ENCODE measurements at regions not wholly inside any gene's neighbourhood (a gene's known extent, or its start where the extent isn't known, plus 50 kb on each side); places are given as distances from the start of the nearest gene placed in this dataset.
"Not testable (repeated sequence)": the region's sequence is repeated elsewhere in the genome, so short reads cannot be mapped to it uniquely, and the experiment has no call there.

DNA sequence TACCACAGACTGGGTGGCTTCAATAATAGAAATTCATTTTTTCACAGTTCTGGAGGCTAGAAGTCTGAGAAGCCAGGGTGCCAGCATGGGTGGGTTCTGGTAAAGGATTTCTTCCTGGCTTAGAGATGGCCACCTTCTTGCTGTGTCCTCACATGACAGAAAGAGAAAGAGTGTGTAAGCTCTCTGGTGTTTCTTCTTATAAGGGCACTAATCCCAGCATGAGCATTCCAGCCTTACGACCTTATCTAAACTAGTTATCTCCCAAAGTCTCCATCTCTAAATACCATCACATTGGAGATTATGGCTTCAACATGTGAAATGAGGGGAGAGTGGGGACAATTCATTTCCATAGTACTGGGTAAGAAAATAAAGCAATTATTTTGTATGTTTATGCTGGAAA, 226.5 kb upstream of the TUSC1 start:
- no peak for DNase-seq (ENCODE audit: low spot score)

DNA sequence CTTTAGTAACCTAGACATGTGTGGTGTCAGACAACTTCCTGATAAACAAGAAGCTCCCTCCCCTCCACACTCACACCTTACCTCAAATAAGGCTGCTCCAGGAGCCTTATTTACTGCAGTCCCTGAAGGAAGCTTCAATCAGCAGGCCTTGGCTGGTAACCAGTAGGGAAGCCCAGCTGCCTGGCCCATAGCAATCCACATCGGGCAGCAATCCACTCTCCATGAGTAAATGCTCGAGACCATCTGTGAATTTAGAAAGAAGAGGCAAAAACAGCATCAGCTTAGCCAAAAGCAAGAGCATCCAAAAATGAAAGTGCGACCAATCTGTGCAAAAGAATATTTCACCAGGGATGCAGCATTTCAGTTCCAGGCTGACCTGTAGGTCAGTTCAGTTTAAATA, 213.3 kb upstream of the TUSC1 start:
- no peak for DNase-seq (ENCODE audit: low spot score)

- DNase-seq (ENCODE audit: low spot score): no peak
These were observed 211.4 kb upstream of the TUSC1 start for GRCh38 chr9:25889661-25890060.

DNA sequence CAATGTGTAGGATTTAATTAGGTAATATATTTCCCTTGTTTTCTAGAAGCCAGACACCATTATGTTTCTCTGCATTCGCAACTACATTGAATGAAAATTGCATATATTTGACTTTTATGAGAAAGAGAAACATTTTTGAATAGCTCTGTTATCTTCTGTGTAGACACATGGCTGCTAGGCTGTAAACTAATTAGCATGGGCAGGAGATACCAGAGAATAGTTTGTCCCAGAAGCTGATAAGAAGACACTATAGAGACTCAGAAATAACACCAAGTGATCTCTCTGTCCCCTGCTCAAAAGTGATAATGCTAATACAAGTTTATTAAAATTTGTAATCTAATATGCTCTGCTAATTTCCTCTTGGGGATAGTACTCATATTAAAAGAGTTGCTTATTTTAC, 198.0 kb upstream of the TUSC1 start:
- no peak for DNase-seq (ENCODE audit: low spot score)

DNA sequence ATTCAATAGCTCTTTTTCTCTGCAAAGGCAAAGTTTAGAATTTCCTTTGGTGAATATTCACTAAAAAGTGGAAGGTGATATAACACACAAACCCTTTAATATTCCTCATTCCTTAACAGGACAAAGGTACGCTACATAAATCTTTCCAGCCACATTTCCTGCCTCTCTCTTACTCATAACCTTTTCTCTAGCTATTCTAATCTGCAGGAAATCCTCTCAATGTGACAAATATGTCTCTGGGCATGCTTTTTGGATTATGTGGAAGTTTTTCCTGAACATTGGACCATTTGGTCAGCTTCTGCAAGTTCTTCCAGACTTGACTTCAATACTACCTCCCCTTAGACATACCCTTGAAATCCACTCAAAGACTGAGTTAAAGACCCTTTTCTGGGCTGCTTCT, 186.3 kb upstream of the TUSC1 start:
- no peak for DNase-seq (ENCODE audit: low spot score)

DNA sequence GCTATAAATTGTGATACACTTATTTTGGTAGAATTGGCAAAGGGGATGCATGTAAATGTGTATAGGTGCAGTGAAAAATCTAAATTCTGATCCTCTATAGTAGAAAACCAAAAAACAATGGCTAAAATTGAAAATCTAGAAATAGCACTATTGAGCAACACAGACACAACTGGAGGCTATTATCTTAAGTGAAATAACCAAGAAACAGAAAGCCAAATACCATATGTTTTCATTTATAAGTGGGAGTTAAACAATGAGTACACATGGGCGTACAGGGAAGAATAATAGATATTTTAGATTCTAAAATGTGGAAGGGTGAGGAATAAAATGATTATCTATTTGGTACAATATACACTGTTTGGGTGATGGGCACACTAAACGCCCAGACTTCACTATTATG, 183.2 kb upstream of the TUSC1 start:
- no peak for DNase-seq (ENCODE audit: low spot score)

DNA sequence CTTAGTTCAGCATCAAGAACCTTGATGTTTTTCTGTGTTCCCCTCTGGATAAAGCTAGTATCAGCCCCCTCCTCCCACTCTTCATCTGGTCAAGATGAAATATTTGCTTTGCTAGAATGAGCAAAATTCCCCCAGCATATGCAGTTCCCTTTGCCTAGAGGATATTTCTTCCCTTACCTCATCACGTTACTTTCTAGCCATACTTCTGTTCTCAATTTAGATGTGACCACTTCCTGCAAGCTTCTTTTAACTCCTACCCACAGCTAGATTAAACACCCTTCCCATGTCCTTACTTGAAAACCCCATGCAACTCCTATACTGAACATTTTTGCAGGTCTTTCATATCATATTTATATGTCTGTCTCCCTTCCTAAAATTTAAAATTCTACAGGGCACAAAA, 178.9 kb upstream of the TUSC1 start:
- DNase-seq (ENCODE audit: low spot score): no peak

DNA sequence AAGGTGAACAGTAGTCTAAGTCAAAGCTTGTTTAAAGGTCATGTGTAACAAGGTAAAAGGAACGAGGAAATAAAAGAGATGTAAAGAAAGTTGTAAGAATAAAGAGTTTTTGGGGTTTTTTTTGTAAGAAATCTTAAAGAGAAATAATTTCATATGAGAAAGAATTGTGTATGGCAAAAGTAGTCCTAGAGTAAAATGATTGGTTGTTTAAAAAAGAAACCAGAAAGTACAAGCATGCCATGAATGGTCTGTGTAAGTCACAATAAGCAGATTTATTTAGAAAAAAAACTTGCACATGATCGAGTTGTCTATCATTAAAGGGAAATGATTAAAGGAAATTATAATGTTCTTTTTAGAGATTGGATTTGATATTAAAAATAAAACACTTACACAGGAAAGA, 172.6 kb upstream of the TUSC1 start:
- DNase-seq (ENCODE audit: low spot score): no peak

DNA sequence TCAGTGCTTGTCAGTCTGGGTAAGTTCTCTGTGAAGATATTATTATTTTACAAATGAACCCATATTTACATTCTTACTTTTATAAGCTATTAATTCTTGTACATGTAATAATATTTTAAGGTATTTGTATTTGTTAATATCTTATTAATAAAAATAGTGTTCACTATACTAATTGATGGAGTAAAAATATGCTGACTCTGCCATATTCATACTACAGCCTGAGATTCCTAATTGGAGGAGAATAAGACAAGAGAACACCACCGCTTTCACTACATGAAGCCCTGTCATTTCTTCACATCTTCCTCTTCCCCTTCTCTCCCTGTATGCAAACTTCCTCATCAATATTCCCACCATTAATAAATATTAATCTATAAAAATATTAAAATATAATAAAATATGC, 167.6 kb upstream of the TUSC1 start:
- no peak for DNase-seq (ENCODE audit: low spot score)

DNA sequence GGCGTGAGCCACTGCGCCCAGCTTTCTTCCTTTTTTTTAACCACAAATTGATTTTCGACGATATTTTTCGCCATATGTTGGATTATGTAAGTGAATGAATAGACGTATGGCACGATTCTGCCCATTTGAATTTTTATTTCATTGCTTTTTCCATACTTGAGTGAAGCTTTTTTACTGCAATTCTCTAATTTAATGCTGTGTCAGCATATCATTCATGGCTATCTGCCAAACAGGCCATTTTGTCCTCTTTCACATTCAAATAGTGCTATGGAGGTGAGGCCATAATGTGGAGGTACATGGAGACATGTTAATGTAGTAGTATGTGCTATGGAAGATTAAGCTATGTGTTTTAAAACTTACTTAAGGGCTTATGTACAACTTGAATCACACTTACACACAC, 152.1 kb upstream of the TUSC1 start:
- no peak for DNase-seq (ENCODE audit: low spot score)

- DNase-seq (ENCODE audit: low spot score): no peak
These were observed 149.4 kb upstream of the TUSC1 start for GRCh38 chr9:25827626-25828025.

GRCh38 chr9:25816439-25816838, 138.2 kb upstream of the TUSC1 start:
- no peak for DNase-seq (ENCODE audit: low spot score)

- DNase-seq (ENCODE audit: low spot score): no peak
These were observed 135.8 kb upstream of the TUSC1 start for GRCh38 chr9:25814023-25814422.

GRCh38 chr9:25813478-25813877, 135.2 kb upstream of the TUSC1 start:
- no peak for DNase-seq (ENCODE audit: low spot score)

DNA sequence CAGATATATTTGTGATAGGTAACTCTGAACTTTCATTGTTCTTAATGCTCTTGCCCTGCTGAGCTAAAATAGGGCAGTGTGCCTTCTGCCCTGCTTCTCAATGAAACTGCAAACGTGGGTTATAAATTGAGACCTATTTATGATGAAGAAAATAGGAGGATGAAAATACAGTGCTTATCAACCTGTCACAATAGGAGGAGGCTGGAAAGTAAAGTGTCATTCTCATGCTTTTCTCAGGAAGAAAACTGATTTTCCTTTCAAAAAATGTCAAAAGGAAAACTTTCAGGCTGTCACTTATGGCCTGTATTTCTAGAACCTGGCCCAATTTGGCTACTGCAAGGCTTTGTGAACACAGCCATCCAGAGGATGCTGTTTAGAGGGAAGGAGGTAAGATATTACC, 130.3 kb upstream of the TUSC1 start:
- DNase-seq (ENCODE audit: low spot score): no peak

- DNase-seq (ENCODE audit: low spot score): no peak
These were observed 126.6 kb upstream of the TUSC1 start for GRCh38 chr9:25804856-25805255.

DNA sequence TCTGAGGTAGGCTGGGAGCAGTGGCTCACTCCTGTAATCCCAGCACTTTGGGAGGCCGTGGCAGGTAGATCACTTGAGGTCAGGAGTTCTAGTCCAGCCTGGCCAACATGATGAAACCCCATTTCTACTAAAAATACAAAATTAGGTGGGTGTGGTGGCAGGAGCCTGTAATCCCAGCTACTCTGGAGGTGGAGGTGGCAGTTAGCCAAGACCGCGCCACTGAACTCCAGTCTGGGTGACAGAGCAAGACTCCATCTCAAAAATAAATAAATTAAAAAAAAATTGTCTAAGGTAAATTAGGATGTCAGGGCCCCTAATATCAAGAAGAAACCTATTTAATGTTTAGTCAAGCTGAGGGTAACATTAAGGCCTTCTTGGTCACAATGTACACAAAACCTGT, 123.7 kb upstream of the TUSC1 start:
- not testable (repeated sequence) for DNase-seq (ENCODE audit: low spot score)

DNA sequence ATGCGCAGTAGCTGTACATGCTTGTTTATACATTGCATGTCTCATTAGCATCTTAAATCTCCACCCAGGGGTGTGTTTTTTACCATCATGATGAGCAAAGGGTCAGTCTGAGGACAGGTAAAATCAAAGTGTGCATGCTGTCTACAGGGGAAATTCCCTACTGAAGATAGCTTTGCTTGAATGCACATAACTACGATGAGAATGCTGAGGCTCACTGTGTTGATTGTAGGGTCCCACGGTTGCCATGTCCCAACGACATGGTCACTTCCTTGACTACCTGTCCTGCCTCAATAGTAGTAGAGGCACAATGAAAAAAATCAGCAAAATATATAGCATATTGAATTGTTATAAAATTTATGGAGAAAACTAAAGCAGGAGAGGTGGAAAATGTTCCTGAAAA, 95.6 kb upstream of the TUSC1 start:
- DNase-seq (ENCODE audit: low spot score): no peak

DNA sequence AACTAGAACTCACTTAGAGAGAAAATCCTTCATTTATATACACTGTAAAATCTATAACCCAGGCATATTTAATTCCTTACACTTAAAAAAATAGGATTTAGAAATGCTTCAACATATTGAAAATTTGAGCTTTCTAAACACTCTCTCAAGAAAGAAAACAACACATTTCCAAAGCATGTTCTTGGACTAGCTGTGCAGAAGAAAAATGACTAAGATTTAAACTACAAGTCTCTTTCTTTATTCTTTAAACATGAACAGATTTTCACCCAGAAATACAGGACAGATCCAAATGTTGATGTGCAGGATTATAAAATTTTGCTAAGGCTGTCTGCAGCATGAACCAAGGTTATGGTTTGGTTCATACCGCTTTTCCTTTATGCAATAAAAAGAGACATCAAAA, 77.7 kb upstream of the TUSC1 start:
- DNase-seq (ENCODE audit: low spot score): no peak

DNA sequence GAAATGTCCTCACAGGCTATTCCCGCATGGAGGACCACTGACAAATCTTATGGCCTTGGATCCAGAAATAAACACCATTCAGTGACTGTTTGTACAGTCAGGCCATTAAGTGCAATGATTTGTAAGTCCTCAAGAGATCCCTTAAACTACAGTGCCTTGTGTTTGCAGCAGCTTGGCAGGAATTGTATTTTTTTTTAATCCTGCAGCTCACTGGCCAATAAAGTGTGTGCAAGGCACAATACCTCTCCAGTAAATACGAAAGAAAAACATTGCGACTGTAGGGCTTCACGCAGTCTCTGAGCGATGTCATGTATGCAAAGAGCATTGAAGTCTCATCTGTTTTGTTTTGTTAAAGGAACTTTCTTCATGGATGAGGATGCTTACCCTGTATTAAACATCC, 74.2 kb upstream of the TUSC1 start:
- no peak for DNase-seq (ENCODE audit: low spot score)

DNA sequence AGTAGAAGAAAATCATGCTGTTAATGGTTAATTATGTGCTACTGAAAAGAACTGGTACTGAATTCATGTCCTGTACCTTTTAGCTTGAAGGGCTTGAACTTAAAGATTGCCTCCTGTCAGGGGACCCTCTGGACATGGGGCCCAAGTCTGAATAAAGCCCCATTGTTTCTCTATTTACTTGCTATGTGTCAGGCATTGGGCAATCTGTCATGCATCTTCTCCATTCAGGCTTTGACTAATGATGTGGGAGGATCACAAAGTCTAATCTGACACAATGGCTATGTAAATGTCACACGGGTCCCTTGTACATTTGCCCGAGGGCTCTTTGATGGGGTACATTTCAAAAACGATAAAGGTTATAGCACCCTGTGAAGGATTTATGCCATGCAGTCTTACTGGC, 64.0 kb upstream of the TUSC1 start:
- DNase-seq (ENCODE audit: low spot score): no peak

- no peak for DNase-seq (ENCODE audit: low spot score)
These were observed 55.2 kb upstream of the TUSC1 start for GRCh38 chr9:25733336-25733982.

- not testable (repeated sequence) for DNase-seq (ENCODE audit: low spot score)
These were observed 53.9 kb upstream of the TUSC1 start for GRCh38 chr9:25731895-25732794.
